Loucy (cell line): ENCODE measurements at regions not wholly inside any gene's neighbourhood (a gene's known extent, or its start where the extent isn't known, plus 50 kb on each side); places are given as distances from the start of the nearest gene placed in this dataset.

Experiments
- CTCF ChIP-seq: fragments of 200-600 bp; sonication (generic); conservative IDR thresholded peaks from 2 replicates; pipeline ENCODE4 v1.5.1; 2014; ENCODE audit warnings: mild to moderate bottlenecking, antibody characterized with exemption, low read length
- EZH2phosphoT487 ChIP-seq: fragments of 200-600 bp; IDR thresholded peaks from 2 replicates; pipeline ENCODE4 v1.6.1; 2018; ENCODE audit warnings: antibody characterized with exemption, mild to moderate bottlenecking, moderate library complexity, borderline replicate concordance

GRCh38 chr2:239512054-239512453 lies 111.2 kb upstream of the HDAC4 start:
- TF ChIP-seq CTCF: no peak
- no peak for TF ChIP-seq EZH2phosphoT487
